NCI-H2081 (cell line): ENCODE measurements at regions not wholly inside any gene's neighbourhood (a gene's known extent, or its start where the extent isn't known, plus 50 kb on each side); places are given as distances from the start of the nearest gene placed in this dataset.
"Not testable (repeated sequence)": the region's sequence is repeated elsewhere in the genome, so short reads cannot be mapped to it uniquely, and the experiment has no call there.

Source experiments
- DNase-seq, 2 experiments: peaks; one replicate each; lab custom pipeline; 2025; lab: John Stamatoyannopoulos, UW

DNA sequence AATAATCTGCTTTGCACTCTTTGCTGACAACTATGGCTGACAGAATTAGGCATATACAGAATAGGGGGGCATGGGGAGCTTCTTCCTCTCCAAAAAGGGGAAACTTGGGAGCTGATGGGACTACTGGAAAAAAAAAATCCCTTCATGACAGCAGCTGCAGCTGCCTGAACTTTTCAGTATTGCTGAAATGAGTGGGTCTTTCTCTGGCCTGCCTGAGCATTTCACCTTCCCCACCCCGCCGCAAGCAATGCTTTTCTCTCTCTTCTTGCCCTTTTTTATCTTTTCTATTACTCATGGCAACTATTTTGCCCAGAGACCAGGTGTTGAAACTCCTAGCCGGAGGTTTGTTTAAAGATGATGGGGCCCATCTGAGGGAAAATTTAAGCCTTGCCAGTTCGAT lies 244.9 kb downstream of the SEMA3D start:
- no peak for DNase-seq

GRCh38 chr7:84941291-84941690 lies 245.6 kb downstream of the SEMA3D start:
- DNase-seq, result no peak

DNA sequence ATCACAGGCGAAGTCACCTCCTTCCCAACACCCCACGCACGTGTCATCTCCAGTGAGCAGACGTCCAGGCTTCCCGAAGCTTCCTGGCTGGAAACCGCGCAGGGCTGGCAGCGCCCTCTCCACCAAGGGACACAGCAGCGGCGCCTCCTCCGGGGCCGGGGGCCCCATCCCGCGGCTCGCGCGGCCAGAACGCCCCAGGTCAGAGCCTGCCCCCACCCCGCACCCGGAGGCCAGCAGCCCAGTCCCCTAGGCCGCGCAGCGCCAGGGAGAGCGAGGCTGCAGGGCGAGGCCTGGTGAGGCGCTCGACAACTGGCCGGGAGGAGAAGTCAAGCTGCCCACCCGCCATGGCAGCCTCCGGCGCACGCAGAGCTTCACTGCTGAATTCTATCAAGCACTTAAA lies 247.0 kb downstream of the SEMA3D start:
- DNase-seq, result no peak

DNA sequence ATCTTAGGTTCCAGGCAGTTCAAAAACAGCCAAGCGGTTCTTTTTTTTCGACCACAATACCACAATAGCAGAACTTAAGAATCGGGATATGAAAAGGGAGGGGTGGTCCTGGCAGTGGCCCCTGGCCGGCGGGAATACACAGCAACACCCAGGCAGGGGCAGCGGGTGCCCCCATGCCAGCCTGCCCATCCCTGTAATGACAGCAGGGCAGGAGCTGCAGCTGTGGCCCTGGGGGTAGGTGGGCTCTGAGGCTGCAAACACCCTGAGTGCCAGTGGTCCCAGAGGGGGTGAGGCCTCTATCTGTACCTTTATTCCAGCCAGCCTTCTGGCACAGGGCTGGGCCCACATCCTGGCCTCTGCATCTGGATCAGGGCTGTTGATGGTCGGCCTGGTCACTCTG lies 247.4 kb downstream of the SEMA3D start:
- DNase-seq, result no peak

- DNase-seq, result peak in 1 of 2 experiments; percentile 32
Observed at GRCh38 chr7:84924353-84924752, 262.5 kb downstream of the SEMA3D start.

DNA sequence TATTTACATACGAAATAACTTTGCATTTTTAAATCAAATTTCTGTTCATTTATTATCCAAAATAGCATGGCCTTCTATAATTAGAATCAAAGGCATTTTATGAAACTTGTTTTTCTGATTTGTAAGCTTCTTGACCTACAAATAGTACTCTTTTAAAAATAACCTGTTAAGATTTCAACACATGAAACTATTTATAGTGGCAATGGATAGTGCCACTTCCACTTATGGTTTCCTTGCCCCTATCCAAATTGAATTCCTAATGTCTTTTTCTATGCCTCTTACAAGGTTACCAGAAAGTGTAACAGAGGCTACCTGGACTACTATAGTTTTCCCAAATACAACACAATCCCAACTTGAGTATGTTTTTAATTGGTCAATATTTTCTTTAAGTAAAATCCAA lies 263.5 kb downstream of the SEMA3D start:
- no peak for DNase-seq

- no peak for DNase-seq
Observed at GRCh38 chr7:84921154-84921553, 265.7 kb downstream of the SEMA3D start.

DNA sequence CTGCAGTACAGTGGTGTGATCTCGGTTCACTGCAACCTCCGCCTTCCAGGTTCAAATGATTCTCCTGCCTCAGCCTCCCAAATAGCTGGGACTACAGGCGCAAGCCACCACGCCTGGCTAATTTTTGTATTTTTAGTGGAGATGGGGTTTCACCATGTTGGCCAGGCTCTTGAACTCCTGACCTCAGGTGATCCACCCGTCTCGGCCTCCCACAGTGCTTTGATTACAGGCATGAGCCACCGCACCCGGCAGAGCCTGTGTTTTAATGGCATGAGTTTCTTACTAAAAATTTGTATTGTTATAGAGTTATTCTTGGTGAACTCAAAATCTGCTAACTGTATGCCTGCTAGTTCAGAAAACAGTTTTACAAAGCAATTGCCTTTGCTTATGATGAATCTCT lies 269.9 kb downstream of the SEMA3D start:
- not testable (repeated sequence) for DNase-seq

- DNase-seq, result no peak
Observed at GRCh38 chr7:84916161-84916560, 270.7 kb downstream of the SEMA3D start.

DNA sequence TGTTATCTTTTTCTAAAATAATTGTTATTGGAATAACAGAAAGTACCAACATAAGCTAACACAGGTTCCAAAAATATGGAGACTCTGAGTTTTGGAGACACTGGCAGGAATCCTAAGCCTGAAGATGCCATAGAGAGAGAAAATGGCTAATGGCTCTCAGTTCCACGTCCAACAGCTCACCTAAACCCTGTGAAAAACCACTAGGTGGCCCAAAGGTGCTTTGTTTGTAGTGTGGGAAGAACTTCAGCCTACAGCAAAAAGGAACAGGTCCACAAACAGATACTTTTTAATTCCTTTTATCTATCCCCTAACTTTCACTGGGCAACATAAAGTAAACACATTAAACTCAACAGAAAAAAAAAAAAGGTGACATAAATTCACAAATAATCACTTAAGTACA lies 272.3 kb downstream of the SEMA3D start:
- peak in 1 of 2 experiments; percentile 29 for DNase-seq

GRCh38 chr7:84913731-84914130 lies 273.1 kb downstream of the SEMA3D start:
- DNase-seq, result no peak

GRCh38 chr7:84912993-84913635 lies 273.7 kb downstream of the SEMA3D start:
- DNase-seq, result no peak

- DNase-seq, result no peak
Observed at GRCh38 chr7:84912537-84912936, 274.3 kb downstream of the SEMA3D start.

- no peak for DNase-seq
Observed at GRCh38 chr7:84912018-84912417, 274.8 kb downstream of the SEMA3D start.

DNA sequence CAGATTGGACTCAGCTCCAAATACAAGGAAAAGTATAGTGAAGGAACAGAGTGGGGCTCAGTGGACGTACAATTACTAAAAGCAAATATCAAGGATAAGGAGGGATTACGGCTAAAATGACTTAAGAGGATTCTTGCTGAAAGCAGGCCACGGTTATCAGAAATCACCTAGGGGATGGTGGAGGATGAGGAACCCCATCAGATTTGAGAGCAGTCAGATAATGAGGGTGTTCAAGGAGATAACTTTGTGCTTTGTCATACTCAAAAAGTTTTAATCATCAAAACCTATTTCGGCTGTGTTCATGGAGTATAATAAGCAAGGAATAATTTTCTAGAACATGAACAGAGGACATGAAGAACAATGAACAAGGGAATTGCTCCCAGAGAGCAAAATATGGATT lies 275.8 kb downstream of the SEMA3D start:
- DNase-seq, result no peak

- DNase-seq, result not testable (repeated sequence)
Observed at GRCh38 chr7:84910322-84910721, 276.5 kb downstream of the SEMA3D start.

- no peak for DNase-seq
Observed at GRCh38 chr7:84908196-84908793, 278.6 kb downstream of the SEMA3D start.

GRCh38 chr7:84906889-84907288 lies 280.0 kb downstream of the SEMA3D start:
- DNase-seq, result no peak

GRCh38 chr7:84904561-84904960 lies 282.3 kb downstream of the SEMA3D start:
- no peak for DNase-seq

GRCh38 chr7:84901366-84901765 lies 285.5 kb downstream of the SEMA3D start:
- DNase-seq, result no peak

- DNase-seq, result no peak
Observed at GRCh38 chr7:84900215-84900614, 286.6 kb downstream of the SEMA3D start.

DNA sequence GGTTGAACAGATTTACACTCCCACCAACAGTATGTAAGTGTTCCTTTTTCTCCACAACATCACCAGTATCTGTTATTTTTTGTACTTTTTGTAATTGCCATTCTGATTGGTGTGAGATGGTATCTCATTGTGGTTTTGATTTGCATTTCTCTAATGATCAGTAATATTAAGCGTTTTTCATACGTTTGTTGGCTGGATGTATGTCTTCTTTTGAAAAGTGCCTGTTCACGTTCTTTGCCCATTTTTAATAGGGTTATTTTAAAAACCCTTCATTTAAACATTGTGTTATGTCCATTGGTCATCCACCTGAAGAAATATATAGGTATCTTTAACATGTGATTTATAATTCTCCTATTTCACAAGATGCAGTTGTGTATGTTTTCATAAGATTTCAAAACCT lies 291.3 kb downstream of the SEMA3D start:
- DNase-seq, result no peak

- DNase-seq, result not testable (repeated sequence)
Observed at GRCh38 chr7:84883570-84883969, 303.3 kb downstream of the SEMA3D start.
